Caco-2 (cell line): ENCODE measurements at regions not wholly inside any gene's neighbourhood (a gene's known extent, or its start where the extent isn't known, plus 50 kb on each side); places are given as distances from the start of the nearest gene placed in this dataset.

ENCODE experiments used
- BruUV-seq: library from RNA; stranded (reverse); fragments of 400-500 nt; replicated peaks from 2 replicates; lab custom pipeline; 2021; lab: Mats Ljungman, UMichigan
- CTCF ChIA-PET: fragments of 300-600 bp; sonication (Branson Sonifier 250); formaldehyde crosslinking; loops from one replicate; lab custom pipeline; 2022; ENCODE audit warnings: antibody characterized with exemption; lab: Charles Lee
- POLR2A ChIA-PET: fragments of 300-600 bp; sonication (Branson Sonifier 250); formaldehyde crosslinking; loops from one replicate; lab custom pipeline; 2022; ENCODE audit warnings: antibody characterized with exemption; lab: Charles Lee
- DNase-seq, 2 experiments: peaks; one replicate each; pipeline versions ENCODE4 v3.0.0 to v3.0.0-alpha.2; 2020 to 2022
- H3K27me3 ChIP-seq: replicated peaks from 2 replicates; pipeline ENCODE4 v1.6.0; 2011; ENCODE audit warnings: low read length; ENCODE audit not compliant: control insufficient read depth, insufficient read depth
- H3K36me3 ChIP-seq: 2 replicates; pipeline ENCODE4 v1.5.1; 2011; ENCODE audit warnings: low read length; ENCODE audit not compliant: control insufficient read depth, insufficient read depth
- H3K4me1 ChIP-seq: fragments of 250-450 bp; sonication (Bioruptor Pico); 2 replicates; pipeline ENCODE4 v1.5.1; 2020; ENCODE audit warnings: mild to moderate bottlenecking
- H3K4me3 ChIP-seq: 2 replicates; pipeline ENCODE4 v1.5.1; 2011; ENCODE audit warnings: low read depth, mild to moderate bottlenecking, control low read depth, low read length
- H3K9me3 ChIP-seq: fragments of 250-450 bp; sonication (Bioruptor Pico); 2 replicates; pipeline ENCODE4 v1.5.1; 2020; ENCODE audit warnings: mild to moderate bottlenecking, moderate library complexity
- H3K27ac Mint-ChIP-seq: one replicate; pipeline ENCODE4 v1.8.0; 2022; ENCODE audit warnings: mixed read lengths; ENCODE audit not compliant: unreplicated experiment
- H3K27me3 Mint-ChIP-seq: one replicate; pipeline ENCODE4 v1.8.0; 2022; ENCODE audit warnings: mixed read lengths; ENCODE audit not compliant: insufficient read depth, unreplicated experiment
- H3K36me3 Mint-ChIP-seq: one replicate; pipeline ENCODE4 v1.8.0; 2022; ENCODE audit warnings: mild to moderate bottlenecking, mixed read lengths; ENCODE audit not compliant: insufficient read depth, unreplicated experiment
- H3K4me1 Mint-ChIP-seq: one replicate; pipeline ENCODE4 v1.8.0; 2022; ENCODE audit warnings: low read depth, mixed read lengths; ENCODE audit not compliant: unreplicated experiment
- H3K4me3 Mint-ChIP-seq: one replicate; pipeline ENCODE4 v1.8.0; 2022; ENCODE audit warnings: mild to moderate bottlenecking, moderate library complexity, mixed read lengths; ENCODE audit not compliant: unreplicated experiment
- H3K9me3 Mint-ChIP-seq: one replicate; pipeline ENCODE4 v1.8.0; 2022; ENCODE audit warnings: mixed read lengths; ENCODE audit not compliant: unreplicated experiment
- intact Hi-C: fragments of 100-400 bp; cut with micrococcal nuclease; formaldehyde crosslinking; loops from one replicate; pipeline ENCODE4 v1.10.0; 2022; ENCODE audit not compliant: unreplicated experiment
- TF ChIP-seq, protein P1 (sequence below), 2 experiments: fragments of 200-600 bp in 1 of 2; IDR thresholded peaks; 1 replicate in 1 of 2; 2 replicates in 1 of 2; pipeline versions ENCODE4 v1.5.1 to v1.8.0; 2011 to 2022; ENCODE audit warnings: antibody characterized with exemption in 1 of 2, control low read depth in 1 of 2, inconsistent platforms in 1 of 2, low read depth in 1 of 2, low read length in 1 of 2, mild to moderate bottlenecking in 1 of 2, moderate library complexity in 1 of 2; ENCODE audit not compliant: insufficient read depth in 1 of 2, severe bottlenecking in 1 of 2, unreplicated experiment in 1 of 2

- peaks cover 2% of the 10 kb centered on the region for H3K9me3 Mint-ChIP-seq
- Histone ChIP-seq H3K9me3 (no peaks in the 10 kb centered on the region), H3K4me1 (peaks cover 5% of the 10 kb centered on the region), H3K36me3 (no peaks in the 10 kb centered on the region), H3K27me3 (no peaks in the 10 kb centered on the region), H3K4me3 (no peak overlapping the region)
- TF ChIP-seq, protein P1, sequence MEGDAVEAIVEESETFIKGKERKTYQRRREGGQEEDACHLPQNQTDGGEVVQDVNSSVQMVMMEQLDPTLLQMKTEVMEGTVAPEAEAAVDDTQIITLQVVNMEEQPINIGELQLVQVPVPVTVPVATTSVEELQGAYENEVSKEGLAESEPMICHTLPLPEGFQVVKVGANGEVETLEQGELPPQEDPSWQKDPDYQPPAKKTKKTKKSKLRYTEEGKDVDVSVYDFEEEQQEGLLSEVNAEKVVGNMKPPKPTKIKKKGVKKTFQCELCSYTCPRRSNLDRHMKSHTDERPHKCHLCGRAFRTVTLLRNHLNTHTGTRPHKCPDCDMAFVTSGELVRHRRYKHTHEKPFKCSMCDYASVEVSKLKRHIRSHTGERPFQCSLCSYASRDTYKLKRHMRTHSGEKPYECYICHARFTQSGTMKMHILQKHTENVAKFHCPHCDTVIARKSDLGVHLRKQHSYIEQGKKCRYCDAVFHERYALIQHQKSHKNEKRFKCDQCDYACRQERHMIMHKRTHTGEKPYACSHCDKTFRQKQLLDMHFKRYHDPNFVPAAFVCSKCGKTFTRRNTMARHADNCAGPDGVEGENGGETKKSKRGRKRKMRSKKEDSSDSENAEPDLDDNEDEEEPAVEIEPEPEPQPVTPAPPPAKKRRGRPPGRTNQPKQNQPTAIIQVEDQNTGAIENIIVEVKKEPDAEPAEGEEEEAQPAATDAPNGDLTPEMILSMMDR (IDR thresholded peaks at IDR 0.05; ENCODE audit: insufficient read depth in 1 of 2, low read depth in 1 of 2, low read length in 1 of 2, severe bottlenecking in 1 of 2, unreplicated experiment in 1 of 2), result no peak
- POLR2A ChIA-PET, result no interaction called here
- CTCF ChIA-PET, result interaction anchor here (1.1 kb wide), 1 partner anchor 434 kb away, joined by 3 read pairs; no protein-coding TSS in a partner anchor
- H3K27ac Mint-ChIP-seq, result peak overlapping the region; percentile 62
- no peaks in the 10 kb centered on the region for H3K27me3 Mint-ChIP-seq
- H3K36me3 Mint-ChIP-seq, result no peaks in the 10 kb centered on the region
- intact Hi-C loops, result loop anchor here (10.0 kb wide), 1 partner anchor 431 kb away; no protein-coding TSS in a partner anchor
- BruUV-seq, result no TSS peak
- peaks cover 14% of the 10 kb centered on the region for H3K4me1 Mint-ChIP-seq
- DNase-seq, result peak; percentile 8 to 54
- H3K4me3 Mint-ChIP-seq, result no peak overlapping the region
Measured at GRCh38 chr3:189513281-189514117, 117.7 kb upstream of the TP63 start.

DNA sequence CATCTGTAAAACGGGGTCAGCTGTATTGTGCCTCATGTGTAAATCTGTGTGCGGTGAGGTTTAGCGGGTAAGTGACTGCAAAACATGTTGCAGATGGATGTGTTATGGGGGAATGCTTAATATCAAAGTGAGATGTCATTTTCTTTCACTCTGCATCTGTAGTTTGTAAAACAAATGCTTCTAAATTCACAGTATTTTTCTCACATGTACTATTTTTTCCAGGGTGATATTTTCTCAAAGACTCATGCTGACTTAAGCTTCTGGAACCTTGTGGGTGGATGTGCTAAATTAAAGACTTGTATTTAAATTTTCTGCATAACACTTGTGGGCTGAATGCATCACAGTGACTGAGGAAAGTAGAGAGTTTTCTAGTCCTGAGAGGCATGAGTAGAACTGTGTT is 115.2 kb upstream of the TP63 start:
- Histone ChIP-seq H3K4me1 (peaks cover 5% of the 10 kb centered on the region), H3K4me3 (no peak overlapping the region), H3K36me3 (no peaks in the 10 kb centered on the region), H3K27me3 (no peaks in the 10 kb centered on the region), H3K9me3 (no peaks in the 10 kb centered on the region)
- Mint-ChIP-seq H3K27me3 (peaks cover 3% of the 10 kb centered on the region), H3K36me3 (no peaks in the 10 kb centered on the region), H3K9me3 (peaks cover 17% of the 10 kb centered on the region), H3K4me1 (peaks cover 14% of the 10 kb centered on the region), H3K4me3 (no peak overlapping the region), H3K27ac (no peak overlapping the region)
- CTCF ChIA-PET, result no interaction called here
- POLR2A ChIA-PET, result no interaction called here
- intact Hi-C loops, result loop anchor here (10.0 kb wide), 1 partner anchor 429 kb away; no protein-coding TSS in a partner anchor
- DNase-seq, result no peak
- TF ChIP-seq, protein P1 (IDR thresholded peaks at IDR 0.05; ENCODE audit: insufficient read depth in 1 of 2, low read depth in 1 of 2, low read length in 1 of 2, severe bottlenecking in 1 of 2, unreplicated experiment in 1 of 2), result no peak
- no TSS peak for BruUV-seq

DNA sequence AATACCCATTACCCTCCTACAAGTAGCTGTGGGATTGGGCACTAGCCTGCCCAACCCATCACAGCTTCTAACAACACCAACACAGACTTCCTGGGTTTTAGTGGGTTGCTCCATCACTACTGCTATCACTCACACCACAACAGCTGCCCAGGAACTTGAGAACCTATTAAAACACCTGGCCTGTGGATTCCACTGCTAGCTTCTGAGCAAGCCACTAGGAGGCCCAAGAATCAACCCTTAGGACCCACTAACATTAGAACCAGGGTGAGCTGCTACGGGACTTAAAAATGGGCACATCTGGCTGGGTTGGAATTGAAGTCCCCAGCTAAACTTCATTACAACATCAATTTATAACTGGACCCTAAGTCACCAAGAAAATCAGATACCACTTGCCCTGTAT is 113.2 kb upstream of the TP63 start:
- DNase-seq, result no peak
- peaks cover 3% of the 10 kb centered on the region for H3K4me1 ChIP-seq
- no TSS peak for BruUV-seq
- H3K9me3 ChIP-seq, result no peaks in the 10 kb centered on the region
- peaks cover 8% of the 10 kb centered on the region for H3K27me3 Mint-ChIP-seq
- ChIA-PET POLR2A (no interaction called here), CTCF (no interaction called here)
- TF ChIP-seq, protein P1 (IDR thresholded peaks at IDR 0.05; ENCODE audit: insufficient read depth in 1 of 2, low read depth in 1 of 2, low read length in 1 of 2, severe bottlenecking in 1 of 2, unreplicated experiment in 1 of 2), result no peak
- intact Hi-C loops, result loop anchor here (10.0 kb wide), 1 partner anchor 427 kb away; no protein-coding TSS in a partner anchor
- no peak overlapping the region for H3K4me3 ChIP-seq
- no peaks in the 10 kb centered on the region for H3K36me3 Mint-ChIP-seq
- no peaks in the 10 kb centered on the region for H3K27me3 ChIP-seq
- no peak overlapping the region for H3K4me3 Mint-ChIP-seq
- no peaks in the 10 kb centered on the region for H3K36me3 ChIP-seq
- H3K4me1 Mint-ChIP-seq, result peaks cover 12% of the 10 kb centered on the region
- H3K27ac Mint-ChIP-seq, result no peak overlapping the region
- peaks cover 17% of the 10 kb centered on the region for H3K9me3 Mint-ChIP-seq
